ENCODE measurements at regions not wholly inside any gene's neighbourhood (a gene's known extent, or its start where the extent isn't known, plus 50 kb on each side); places are given as distances from the start of the nearest gene placed in this dataset.

GRCh38 chr17:73798111-73798748 lies 154.0 kb upstream of the SDK2 start:
- DNase-seq: no peak
- TF ChIP-seq CTCF (IDR thresholded peaks at IDR 0.05): no peak
- Mint-ChIP-seq H3K27ac (no peak overlapping the region), H3K9me3 (peaks cover 9% of the 10 kb centered on the region), H3K4me1 (no peaks in the 10 kb centered on the region), H3K27me3 (peaks cover 54% of the 10 kb centered on the region), H3K36me3 (ENCODE audit: low read depth) (no peaks in the 10 kb centered on the region), H3K4me3 (no peak overlapping the region)
- intact Hi-C loops (cut with micrococcal nuclease): no loop called here
- POLR2A ChIA-PET: no interaction called here
- CTCF ChIA-PET: no interaction called here
- ATAC-seq (ENCODE audit: low read depth): no peak

- H3K9me3 Mint-ChIP-seq: peaks cover 9% of the 10 kb centered on the region
- no peaks in the 10 kb centered on the region for H3K36me3 Mint-ChIP-seq (ENCODE audit: low read depth)
- CTCF ChIA-PET: no interaction called here
- H3K27ac Mint-ChIP-seq: peak overlapping the region; percentile 24
- ATAC-seq (ENCODE audit: low read depth) (no peak), DNase-seq (no peak)
- no peak for TF ChIP-seq CTCF (IDR thresholded peaks at IDR 0.05)
- no peak overlapping the region for H3K4me3 Mint-ChIP-seq
- H3K4me1 Mint-ChIP-seq: no peaks in the 10 kb centered on the region
- intact Hi-C loops (cut with micrococcal nuclease): no loop called here
- H3K27me3 Mint-ChIP-seq: peaks cover 48% of the 10 kb centered on the region
- POLR2A ChIA-PET: interaction anchor here (0.7 kb wide), 1 partner anchor 7 kb away, joined by 3 read pairs; no protein-coding TSS in a partner anchor
Observed at GRCh38 chr17:73799096-73799495, 154.9 kb upstream of the SDK2 start.

- ATAC-seq (ENCODE audit: low read depth): no peak
- peaks cover 44% of the 10 kb centered on the region for H3K27me3 Mint-ChIP-seq
- H3K4me3 Mint-ChIP-seq: no peak overlapping the region
- no peaks in the 10 kb centered on the region for H3K36me3 Mint-ChIP-seq (ENCODE audit: low read depth)
- TF ChIP-seq CTCF (IDR thresholded peaks at IDR 0.05): no peak
- DNase-seq: no peak
- no peak overlapping the region for H3K27ac Mint-ChIP-seq
- no peaks in the 10 kb centered on the region for H3K4me1 Mint-ChIP-seq
- CTCF ChIA-PET: no interaction called here
- peaks cover 9% of the 10 kb centered on the region for H3K9me3 Mint-ChIP-seq
- intact Hi-C loops (cut with micrococcal nuclease): no loop called here
- POLR2A ChIA-PET: interaction anchor here (0.7 kb wide), 1 partner anchor 8 kb away, joined by 3 read pairs; no protein-coding TSS in a partner anchor
Observed at GRCh38 chr17:73799781-73800627, 155.8 kb upstream of the SDK2 start.

GRCh38 chr17:73800893-73801292 lies 156.6 kb upstream of the SDK2 start:
- TF ChIP-seq CTCF (IDR thresholded peaks at IDR 0.05): no peak
- H3K36me3 Mint-ChIP-seq (ENCODE audit: low read depth): no peaks in the 10 kb centered on the region
- peaks cover 52% of the 10 kb centered on the region for H3K27me3 Mint-ChIP-seq
- no peak for DNase-seq
- POLR2A ChIA-PET: no interaction called here
- no peak overlapping the region for H3K27ac Mint-ChIP-seq
- H3K9me3 Mint-ChIP-seq: peaks cover 12% of the 10 kb centered on the region
- intact Hi-C loops (cut with micrococcal nuclease): no loop called here
- CTCF ChIA-PET: no interaction called here
- ATAC-seq (ENCODE audit: low read depth): no peak
- H3K4me1 Mint-ChIP-seq: no peaks in the 10 kb centered on the region
- no peak overlapping the region for H3K4me3 Mint-ChIP-seq

GRCh38 chr17:73801455-73802100 lies 157.3 kb upstream of the SDK2 start:
- peaks cover 12% of the 10 kb centered on the region for H3K9me3 Mint-ChIP-seq

More at GRCh38 chr17:73801455-73802100, 157.3 kb upstream of the SDK2 start:
- Mint-ChIP-seq H3K4me1 (no peaks in the 10 kb centered on the region), H3K27ac (no peak overlapping the region), H3K27me3 (peaks cover 54% of the 10 kb centered on the region), H3K4me3 (no peak overlapping the region), H3K36me3 (ENCODE audit: low read depth) (no peaks in the 10 kb centered on the region)
- ChIA-PET CTCF (no interaction called here), POLR2A (no interaction called here)
- DNase-seq (no peak), ATAC-seq (ENCODE audit: low read depth) (no peak)
- intact Hi-C loops (cut with micrococcal nuclease): no loop called here
- TF ChIP-seq CTCF (IDR thresholded peaks at IDR 0.05): no peak
